HG03442 (cell line): ENCODE measurements at regions not wholly inside any gene's neighbourhood (a gene's known extent, or its start where the extent isn't known, plus 50 kb on each side); places are given as distances from the start of the nearest gene placed in this dataset.
"Not testable (repeated sequence)": the region's sequence is repeated elsewhere in the genome, so short reads cannot be mapped to it uniquely, and the experiment has no call there.

Experiments used
- ATAC-seq: cut with Tn5 transposase; IDR thresholded peaks from one replicate; pipeline ENCODE4 v1.9.1; 2021; ENCODE audit warnings: mild to moderate bottlenecking, moderate library complexity; ENCODE audit not compliant: unreplicated experiment

DNA sequence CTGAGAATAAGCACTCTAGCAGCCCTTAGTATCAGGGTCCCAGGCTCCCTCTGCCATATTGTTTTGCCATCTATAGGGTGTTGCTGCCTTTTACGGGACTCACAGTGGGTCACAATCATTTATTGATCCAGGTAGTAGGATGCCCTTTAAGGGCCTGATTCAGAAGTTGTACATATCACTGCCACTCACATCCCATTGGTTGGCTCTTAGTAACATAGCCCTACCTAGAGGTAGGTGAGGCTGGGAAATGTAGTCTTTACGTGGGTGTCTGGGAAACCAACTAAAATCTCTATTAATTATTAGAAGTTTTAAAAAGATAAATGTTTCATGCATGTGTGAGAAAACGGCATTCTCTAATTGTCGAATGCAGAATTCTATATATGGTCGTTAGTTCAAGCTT, 78.8 kb upstream of the ATP5PO start:
- ATAC-seq: no peak

- ATAC-seq: no peak
Observed at GRCh38 chr21:33993286-33994231, 78.0 kb upstream of the ATP5PO start.

GRCh38 chr21:33992412-33992811, 76.8 kb upstream of the ATP5PO start:
- not testable (repeated sequence) for ATAC-seq

DNA sequence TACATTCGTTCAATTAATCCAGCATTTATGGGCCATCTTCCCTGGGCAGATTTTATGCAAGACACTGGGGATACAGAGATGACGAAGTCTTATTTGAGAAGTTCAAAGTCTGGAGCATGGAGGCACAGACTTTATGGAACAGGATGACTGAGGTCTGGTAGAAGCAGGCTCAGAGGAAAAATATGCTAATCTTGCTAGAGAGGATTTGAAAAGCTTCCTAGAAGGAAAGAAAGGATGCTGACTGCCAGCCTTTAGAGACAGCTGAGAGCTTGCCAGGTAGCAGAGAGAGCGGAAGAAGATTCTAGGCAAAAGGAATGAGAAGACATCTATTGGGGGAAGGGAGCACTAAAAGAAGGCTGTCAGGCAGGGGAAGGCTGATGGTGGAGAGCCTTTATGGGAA, 75.5 kb upstream of the ATP5PO start:
- ATAC-seq: no peak

DNA sequence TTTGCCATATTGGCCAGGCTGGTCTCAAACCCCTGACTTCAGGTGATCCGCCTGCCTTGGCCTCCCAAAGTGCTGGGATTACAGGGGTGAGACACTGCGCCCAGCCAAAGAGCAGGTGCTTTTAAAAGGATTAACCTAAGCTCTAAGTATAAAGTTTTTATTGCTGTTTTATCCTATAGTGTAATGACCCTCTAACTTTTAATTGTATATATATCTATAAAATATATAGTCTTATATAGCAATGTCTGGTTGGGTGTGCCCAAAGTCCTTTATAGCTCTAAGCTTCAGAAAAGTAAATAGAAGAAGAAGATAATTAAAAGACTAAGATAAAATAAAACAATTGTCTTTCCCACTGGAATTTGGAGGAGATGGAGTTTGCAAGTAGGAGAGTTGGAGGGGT, 73.8 kb upstream of the ATP5PO start:
- ATAC-seq: no peak

DNA sequence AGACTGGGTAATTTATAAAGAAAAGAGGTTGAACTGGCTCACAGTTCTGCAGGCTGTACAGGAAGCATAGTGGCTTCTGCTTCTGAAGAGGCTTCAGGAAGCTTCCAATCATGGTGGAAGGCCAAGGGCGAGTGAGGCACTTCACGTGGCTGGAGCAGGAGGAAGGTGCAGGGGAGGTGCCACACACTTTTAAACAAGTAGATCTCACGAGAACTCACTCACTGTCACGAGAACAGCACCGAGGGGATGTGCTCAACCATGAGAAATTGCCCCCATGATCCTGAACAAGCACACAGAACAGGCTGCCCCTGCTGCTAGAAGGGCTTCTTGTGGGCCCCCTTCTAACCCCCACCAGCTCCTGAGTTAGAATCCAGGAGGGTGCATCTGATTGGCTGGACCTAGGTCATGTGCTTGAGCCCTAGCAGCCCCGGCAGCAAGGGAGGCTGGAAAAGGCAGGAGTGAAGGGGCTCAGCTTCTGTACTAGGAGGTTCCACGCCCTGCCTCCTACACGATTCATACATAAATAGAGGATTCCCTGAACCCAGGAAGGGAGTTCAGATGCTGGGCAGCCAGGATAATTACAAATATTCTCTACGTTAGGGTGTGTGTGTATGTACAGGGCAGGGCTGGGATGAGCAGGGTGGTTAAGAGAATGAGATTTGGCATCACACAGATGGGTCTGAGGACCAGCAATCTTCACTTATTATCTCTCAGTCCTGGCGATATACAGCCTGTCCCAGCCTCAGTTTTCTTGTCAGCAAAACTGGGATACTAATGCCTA, 72.8 kb upstream of the ATP5PO start:
- ATAC-seq: no peak

DNA sequence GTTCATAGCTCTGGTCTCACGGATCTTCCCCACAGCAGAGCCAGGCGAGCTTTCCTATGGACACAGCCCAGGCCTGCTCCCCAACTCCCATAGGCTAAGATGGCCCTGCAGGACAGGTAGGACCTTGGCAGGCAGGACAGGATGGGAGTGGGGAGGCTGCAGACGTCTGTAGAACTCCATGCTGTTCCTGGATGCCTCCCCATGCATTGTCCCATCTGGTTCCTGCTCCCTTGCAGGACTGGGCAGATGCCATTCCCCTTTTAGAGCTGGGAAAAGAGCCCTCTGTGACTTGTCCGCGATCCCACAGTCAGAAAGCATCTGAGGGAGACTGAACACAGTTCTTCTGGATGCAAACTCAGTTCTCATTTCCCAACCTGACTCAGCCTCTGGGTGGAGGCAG, 71.9 kb upstream of the ATP5PO start:
- no peak for ATAC-seq

- no peak for ATAC-seq
Observed at GRCh38 chr21:33985117-33986050, 69.8 kb upstream of the ATP5PO start.

GRCh38 chr21:33984021-33984481, 68.4 kb upstream of the ATP5PO start:
- ATAC-seq: no peak

DNA sequence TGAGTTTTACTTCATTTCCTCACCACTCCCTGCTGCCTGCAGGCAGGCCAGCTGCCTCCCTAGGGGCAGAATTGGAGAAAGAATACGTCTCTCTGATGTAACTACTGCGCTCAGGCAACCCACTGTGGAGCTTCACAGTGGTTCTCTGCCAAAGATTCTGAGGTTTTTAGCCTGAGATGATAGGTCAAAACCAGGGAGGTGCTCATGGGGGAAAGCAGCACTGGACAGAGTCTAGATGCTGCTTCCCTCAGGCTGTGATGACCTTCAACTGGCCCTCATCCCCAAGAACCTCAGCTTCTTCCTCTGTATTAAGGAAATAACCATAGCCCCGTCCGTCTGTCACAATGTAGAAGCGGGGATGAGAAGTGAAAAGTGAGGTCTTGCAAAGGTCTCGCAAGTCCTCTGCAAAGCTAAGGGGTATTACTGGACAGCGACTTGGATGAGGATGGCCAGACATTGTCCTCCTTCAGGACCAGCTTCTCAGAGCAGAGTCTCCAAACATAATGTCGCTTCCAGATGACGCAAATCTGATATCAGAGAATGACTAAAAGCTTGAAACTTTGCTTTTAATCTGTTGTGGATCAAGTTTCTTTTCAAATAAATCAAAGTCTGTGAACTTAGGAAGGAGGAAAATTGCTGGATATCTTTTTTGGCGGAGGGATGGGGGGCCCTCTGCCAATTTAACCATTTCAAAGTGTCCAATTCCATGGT, 65.9 kb upstream of the ATP5PO start:
- ATAC-seq: no peak

GRCh38 chr21:33980276-33980916, 64.8 kb upstream of the ATP5PO start:
- ATAC-seq: no peak

DNA sequence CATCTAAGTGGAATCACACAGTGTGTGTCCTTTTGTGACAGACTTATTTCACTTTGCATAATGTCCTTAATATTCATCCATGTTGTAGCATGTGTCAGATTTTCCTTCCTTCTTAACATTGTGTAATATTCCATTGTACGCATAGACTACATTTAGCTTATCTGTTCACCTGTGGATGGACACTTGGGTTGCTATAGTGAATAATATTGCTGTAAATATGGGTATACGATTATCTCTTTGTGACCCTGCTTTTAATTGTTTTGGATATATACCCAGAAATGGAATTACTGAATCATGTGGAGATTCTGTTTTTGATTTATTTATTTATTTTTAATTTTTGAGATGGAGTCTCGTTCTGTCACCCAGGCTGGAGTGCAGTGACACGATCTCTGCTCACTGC, 63.0 kb upstream of the ATP5PO start:
- ATAC-seq: no peak

GRCh38 chr21:33977721-33978369, 62.2 kb upstream of the ATP5PO start:
- ATAC-seq: no peak

- ATAC-seq: no peak
Observed at GRCh38 chr21:33977017-33977720, 61.6 kb upstream of the ATP5PO start.

GRCh38 chr21:33976082-33977016, 60.7 kb upstream of the ATP5PO start:
- ATAC-seq: peak; percentile 32

GRCh38 chr21:33975548-33976081, 60.0 kb upstream of the ATP5PO start:
- peak; percentile 74 for ATAC-seq
